HG02943 (cell line): ENCODE measurements at regions not wholly inside any gene's neighbourhood (a gene's known extent, or its start where the extent isn't known, plus 50 kb on each side); places are given as distances from the start of the nearest gene placed in this dataset.

Source experiments
- ATAC-seq: cut with Tn5 transposase; IDR thresholded peaks from one replicate; pipeline ENCODE4 v1.9.1; 2021; ENCODE audit warnings: mild to moderate bottlenecking, low read depth, moderate library complexity; ENCODE audit not compliant: unreplicated experiment

- ATAC-seq = no peak
Measured at GRCh38 chr18:8942909-8943545, 159.5 kb upstream of the NDUFV2 start.

GRCh38 chr18:8943900-8944870, 158.3 kb upstream of the NDUFV2 start:
- ATAC-seq = no peak

GRCh38 chr18:8944871-8945245, 157.6 kb upstream of the NDUFV2 start:
- no peak for ATAC-seq

- no peak for ATAC-seq
Measured at GRCh38 chr18:8945514-8945913, 157.0 kb upstream of the NDUFV2 start.

GRCh38 chr18:8946066-8946838, 156.2 kb upstream of the NDUFV2 start:
- no peak for ATAC-seq

- no peak for ATAC-seq
Measured at GRCh38 chr18:8947566-8947965, 154.9 kb upstream of the NDUFV2 start.

GRCh38 chr18:8948011-8948410, 154.5 kb upstream of the NDUFV2 start:
- no peak for ATAC-seq

- ATAC-seq = no peak
Measured at GRCh38 chr18:8948471-8949149, 153.9 kb upstream of the NDUFV2 start.

GRCh38 chr18:8949206-8949605, 153.3 kb upstream of the NDUFV2 start:
- ATAC-seq = no peak

- ATAC-seq = no peak
Measured at GRCh38 chr18:8951491-8951890, 151.0 kb upstream of the NDUFV2 start.

- ATAC-seq = no peak
Measured at GRCh38 chr18:8952174-8952573, 150.3 kb upstream of the NDUFV2 start.

- ATAC-seq = no peak
Measured at GRCh38 chr18:8952769-8953760, 149.4 kb upstream of the NDUFV2 start.

GRCh38 chr18:8957731-8958130, 144.8 kb upstream of the NDUFV2 start:
- ATAC-seq = no peak

GRCh38 chr18:8958660-8959059, 143.8 kb upstream of the NDUFV2 start:
- ATAC-seq = no peak

- no peak for ATAC-seq
Measured at GRCh38 chr18:8959551-8960135, 142.9 kb upstream of the NDUFV2 start.

GRCh38 chr18:8960740-8961657, 141.5 kb upstream of the NDUFV2 start:
- ATAC-seq = no peak

- no peak for ATAC-seq
Measured at GRCh38 chr18:8962192-8962779, 140.2 kb upstream of the NDUFV2 start.
